ENCODE measurements at regions not wholly inside any gene's neighbourhood (a gene's known extent, or its start where the extent isn't known, plus 50 kb on each side); places are given as distances from the start of the nearest gene placed in this dataset.

- no peak overlapping the region for H3K9ac ChIP-seq (ENCODE audit: low read length)
- H3K9me3 ChIP-seq (ENCODE audit: low read length) = no peaks in the 10 kb centered on the region
- peaks cover 2% of the 10 kb centered on the region for H3K4me1 ChIP-seq (ENCODE audit: insufficient read depth, low read length)
- no peaks in the 10 kb centered on the region for H3K27me3 ChIP-seq (ENCODE audit: control insufficient read depth in 1 of 2, insufficient read depth in 2 of 2, low read length in 2 of 2)
- no peak overlapping the region for H3K27ac ChIP-seq (ENCODE audit: low read depth, low read length)
- H3K36me3 ChIP-seq (ENCODE audit: insufficient read depth, low read length) = no peaks in the 10 kb centered on the region
- no peak overlapping the region for H3K4me3 ChIP-seq (ENCODE audit: low read depth in 1 of 2, low read length in 2 of 2)
These were observed 60.9 kb upstream of the RUNX3 start for GRCh38 chr1:24990779-24991641.

DNA sequence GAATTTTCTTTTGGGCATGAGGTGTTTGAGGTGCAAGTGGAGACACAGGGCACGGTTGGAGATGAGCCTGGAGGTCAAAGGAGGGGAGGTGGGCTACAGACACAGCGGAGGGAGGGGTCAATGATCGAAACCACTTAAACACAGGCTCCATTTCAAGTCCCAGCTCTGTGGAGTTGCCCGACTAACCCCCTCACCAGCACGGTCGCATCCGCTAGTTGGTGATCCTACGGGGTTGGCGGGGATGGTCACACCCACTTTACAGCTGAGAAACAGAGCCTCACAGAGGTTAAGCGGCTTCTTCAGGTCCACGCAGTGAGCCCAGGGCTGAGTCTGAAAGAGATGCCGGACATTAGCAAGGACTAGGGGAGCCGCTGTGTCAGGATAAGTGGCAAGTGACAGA is 60.1 kb upstream of the RUNX3 start:
- H3K4me1 ChIP-seq (ENCODE audit: insufficient read depth, low read length) = peaks cover 5% of the 10 kb centered on the region
- H3K9ac ChIP-seq (ENCODE audit: low read length) = no peak overlapping the region
- no peaks in the 10 kb centered on the region for H3K9me3 ChIP-seq (ENCODE audit: low read length)
- H3K4me3 ChIP-seq (ENCODE audit: low read depth in 1 of 2, low read length in 2 of 2) = no peak overlapping the region
- no peaks in the 10 kb centered on the region for H3K27me3 ChIP-seq (ENCODE audit: control insufficient read depth in 1 of 2, insufficient read depth in 2 of 2, low read length in 2 of 2)
- no peak overlapping the region for H3K27ac ChIP-seq (ENCODE audit: low read depth, low read length)
- H3K36me3 ChIP-seq (ENCODE audit: insufficient read depth, low read length) = no peaks in the 10 kb centered on the region

- no peak overlapping the region for H3K9ac ChIP-seq (ENCODE audit: low read length)
- no peak overlapping the region for H3K4me3 ChIP-seq (ENCODE audit: low read depth in 1 of 2, low read length in 2 of 2)
- H3K27ac ChIP-seq (ENCODE audit: low read depth, low read length) = no peak overlapping the region
- no peaks in the 10 kb centered on the region for H3K27me3 ChIP-seq (ENCODE audit: control insufficient read depth in 1 of 2, insufficient read depth in 2 of 2, low read length in 2 of 2)
- no peaks in the 10 kb centered on the region for H3K9me3 ChIP-seq (ENCODE audit: low read length)
- H3K4me1 ChIP-seq (ENCODE audit: insufficient read depth, low read length) = peaks cover 5% of the 10 kb centered on the region
- no peaks in the 10 kb centered on the region for H3K36me3 ChIP-seq (ENCODE audit: insufficient read depth, low read length)
These were observed 59.0 kb upstream of the RUNX3 start for GRCh38 chr1:24989082-24989481.

DNA sequence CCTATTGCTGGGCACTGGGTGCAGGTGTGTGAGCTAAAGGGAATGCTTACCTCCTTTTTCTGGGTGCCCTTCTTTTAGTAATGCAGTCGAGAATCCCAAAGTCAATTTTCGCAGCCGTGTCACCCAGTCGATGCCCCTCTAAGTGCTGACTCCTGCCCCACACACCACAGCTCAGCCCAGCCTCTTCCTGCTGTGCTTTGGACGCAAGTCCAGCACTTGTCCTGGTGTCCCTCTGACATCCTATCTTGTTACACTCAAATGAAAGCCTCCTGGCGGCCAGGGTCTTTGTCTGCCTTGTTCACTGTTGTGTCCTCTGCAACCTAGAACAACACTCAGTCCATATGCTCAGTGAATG is 58.5 kb upstream of the RUNX3 start:
- Histone ChIP-seq H3K4me1 (ENCODE audit: insufficient read depth, low read length) (peaks cover 5% of the 10 kb centered on the region), H3K9ac (ENCODE audit: low read length) (no peak overlapping the region), H3K9me3 (ENCODE audit: low read length) (no peaks in the 10 kb centered on the region), H3K27me3 (ENCODE audit: control insufficient read depth in 1 of 2, insufficient read depth in 2 of 2, low read length in 2 of 2) (no peaks in the 10 kb centered on the region), H3K4me3 (ENCODE audit: low read depth in 1 of 2, low read length in 2 of 2) (no peak overlapping the region), H3K36me3 (ENCODE audit: insufficient read depth, low read length) (no peaks in the 10 kb centered on the region), H3K27ac (ENCODE audit: low read depth, low read length) (no peak overlapping the region)

- no peak overlapping the region for H3K9ac ChIP-seq (ENCODE audit: low read length)
- H3K9me3 ChIP-seq (ENCODE audit: low read length) = no peaks in the 10 kb centered on the region
- no peaks in the 10 kb centered on the region for H3K36me3 ChIP-seq (ENCODE audit: insufficient read depth, low read length)
- H3K27me3 ChIP-seq (ENCODE audit: control insufficient read depth in 1 of 2, insufficient read depth in 2 of 2, low read length in 2 of 2) = no peaks in the 10 kb centered on the region
- H3K4me1 ChIP-seq (ENCODE audit: insufficient read depth, low read length) = peaks cover 5% of the 10 kb centered on the region
- H3K4me3 ChIP-seq (ENCODE audit: low read depth in 1 of 2, low read length in 2 of 2) = no peak overlapping the region
- H3K27ac ChIP-seq (ENCODE audit: low read depth, low read length) = no peak overlapping the region
These were observed 57.9 kb upstream of the RUNX3 start for GRCh38 chr1:24987875-24988557.

- no peaks in the 10 kb centered on the region for H3K9me3 ChIP-seq (ENCODE audit: low read length)
- H3K9ac ChIP-seq (ENCODE audit: low read length) = no peak overlapping the region
- H3K36me3 ChIP-seq (ENCODE audit: insufficient read depth, low read length) = no peaks in the 10 kb centered on the region
- H3K27me3 ChIP-seq (ENCODE audit: control insufficient read depth in 1 of 2, insufficient read depth in 2 of 2, low read length in 2 of 2) = no peaks in the 10 kb centered on the region
- H3K4me1 ChIP-seq (ENCODE audit: insufficient read depth, low read length) = peaks cover 5% of the 10 kb centered on the region
- H3K4me3 ChIP-seq (ENCODE audit: low read depth in 1 of 2, low read length in 2 of 2) = no peak overlapping the region
- no peak overlapping the region for H3K27ac ChIP-seq (ENCODE audit: low read depth, low read length)
These were observed 57.3 kb upstream of the RUNX3 start for GRCh38 chr1:24987424-24987823.

DNA sequence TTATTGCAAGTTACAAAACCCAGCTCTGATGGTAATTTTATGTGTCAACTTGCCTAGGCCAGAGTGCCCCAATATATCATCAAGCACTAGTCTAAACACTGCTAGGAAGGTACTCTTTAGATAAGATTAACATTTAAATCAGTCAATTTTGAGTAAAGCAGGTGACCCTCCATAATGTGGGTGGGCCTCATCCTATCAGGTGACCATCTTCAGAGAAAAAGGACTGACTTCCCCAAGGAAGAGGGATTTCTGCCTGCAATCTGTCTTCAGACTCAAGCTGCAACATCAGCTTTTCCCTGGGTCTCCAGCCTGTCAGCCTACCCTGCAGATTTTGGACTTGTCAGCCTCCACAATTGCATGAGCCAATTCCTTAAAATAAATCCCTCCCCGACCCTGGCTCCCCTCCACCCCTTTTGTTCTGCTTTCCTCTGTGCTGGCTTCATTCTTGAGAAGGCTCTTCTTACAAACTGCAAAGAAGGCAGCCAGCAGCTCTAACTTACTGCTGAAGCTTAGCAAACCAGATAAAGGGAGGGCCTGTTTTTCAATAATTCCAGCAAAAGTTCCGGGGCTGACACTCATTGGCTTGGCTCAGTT is 56.4 kb upstream of the RUNX3 start:
- Histone ChIP-seq H3K9me3 (ENCODE audit: low read length) (no peaks in the 10 kb centered on the region), H3K27me3 (ENCODE audit: control insufficient read depth in 1 of 2, insufficient read depth in 2 of 2, low read length in 2 of 2) (no peaks in the 10 kb centered on the region), H3K36me3 (ENCODE audit: insufficient read depth, low read length) (no peaks in the 10 kb centered on the region), H3K4me1 (ENCODE audit: insufficient read depth, low read length) (peaks cover 5% of the 10 kb centered on the region), H3K4me3 (ENCODE audit: low read depth in 1 of 2, low read length in 2 of 2) (no peak overlapping the region), H3K27ac (ENCODE audit: low read depth, low read length) (no peak overlapping the region), H3K9ac (ENCODE audit: low read length) (no peak overlapping the region)

- Histone ChIP-seq H3K4me1 (ENCODE audit: insufficient read depth, low read length) (peaks cover 5% of the 10 kb centered on the region), H3K9ac (ENCODE audit: low read length) (no peak overlapping the region), H3K27me3 (ENCODE audit: control insufficient read depth in 1 of 2, insufficient read depth in 2 of 2, low read length in 2 of 2) (no peaks in the 10 kb centered on the region)
These were observed 55.7 kb upstream of the RUNX3 start for GRCh38 chr1:24985737-24986136.

GRCh38 chr1:24984800-24985522 is 54.9 kb upstream of the RUNX3 start:
- H3K4me3 ChIP-seq (ENCODE audit: low read depth in 1 of 2, low read length in 2 of 2) = no peak overlapping the region
- no peaks in the 10 kb centered on the region for H3K27me3 ChIP-seq (ENCODE audit: control insufficient read depth in 1 of 2, insufficient read depth in 2 of 2, low read length in 2 of 2)
- H3K36me3 ChIP-seq (ENCODE audit: insufficient read depth, low read length) = no peaks in the 10 kb centered on the region
- H3K27ac ChIP-seq (ENCODE audit: low read depth, low read length) = no peak overlapping the region
- no peaks in the 10 kb centered on the region for H3K9me3 ChIP-seq (ENCODE audit: low read length)
- H3K4me1 ChIP-seq (ENCODE audit: insufficient read depth, low read length) = peaks cover 5% of the 10 kb centered on the region
- no peak overlapping the region for H3K9ac ChIP-seq (ENCODE audit: low read length)

More at GRCh38 chr1:24985737-24986136, 55.7 kb upstream of the RUNX3 start:
- no peaks in the 10 kb centered on the region for H3K9me3 ChIP-seq (ENCODE audit: low read length)
- no peaks in the 10 kb centered on the region for H3K36me3 ChIP-seq (ENCODE audit: insufficient read depth, low read length)
- H3K4me3 ChIP-seq (ENCODE audit: low read depth in 1 of 2, low read length in 2 of 2) = no peak overlapping the region
- H3K27ac ChIP-seq (ENCODE audit: low read depth, low read length) = no peak overlapping the region

GRCh38 chr1:24984300-24984699 is 54.2 kb upstream of the RUNX3 start:
- Histone ChIP-seq H3K4me1 (ENCODE audit: insufficient read depth, low read length) (peaks cover 5% of the 10 kb centered on the region), H3K27me3 (ENCODE audit: control insufficient read depth in 1 of 2, insufficient read depth in 2 of 2, low read length in 2 of 2) (no peaks in the 10 kb centered on the region), H3K9me3 (ENCODE audit: low read length) (no peaks in the 10 kb centered on the region), H3K36me3 (ENCODE audit: insufficient read depth, low read length) (no peaks in the 10 kb centered on the region), H3K27ac (ENCODE audit: low read depth, low read length) (no peak overlapping the region), H3K9ac (ENCODE audit: low read length) (no peak overlapping the region), H3K4me3 (ENCODE audit: low read depth in 1 of 2, low read length in 2 of 2) (no peak overlapping the region)

- no peaks in the 10 kb centered on the region for H3K27me3 ChIP-seq (ENCODE audit: control insufficient read depth in 1 of 2, insufficient read depth in 2 of 2, low read length in 2 of 2)
These were observed 53.1 kb upstream of the RUNX3 start for GRCh38 chr1:24983006-24983680.

More at GRCh38 chr1:24983006-24983680, 53.1 kb upstream of the RUNX3 start:
- no peak overlapping the region for H3K9ac ChIP-seq (ENCODE audit: low read length)
- H3K9me3 ChIP-seq (ENCODE audit: low read length) = no peaks in the 10 kb centered on the region
- no peak overlapping the region for H3K4me3 ChIP-seq (ENCODE audit: low read depth in 1 of 2, low read length in 2 of 2)
- no peak overlapping the region for H3K27ac ChIP-seq (ENCODE audit: low read depth, low read length)
- no peaks in the 10 kb centered on the region for H3K36me3 ChIP-seq (ENCODE audit: insufficient read depth, low read length)
- H3K4me1 ChIP-seq (ENCODE audit: insufficient read depth, low read length) = peaks cover 5% of the 10 kb centered on the region
